Mucosa of descending colon (tissue), 3 donors: ENCODE measurements at regions not wholly inside any gene's neighbourhood (a gene's known extent, or its start where the extent isn't known, plus 50 kb on each side); places are given as distances from the start of the nearest gene placed in this dataset.
A peak's percentile ranks its signal among the peaks of the same experiment; 100 is the strongest.

Experiments
- ATAC-seq: fragments of 200-7000 bp; cut with Tn5 transposase; one replicate; pipeline ENCODE4 v1.9.1; 2020; ENCODE audit warnings: mild to moderate bottlenecking, moderate library complexity
- DNase-seq, 3 donors: peaks; one replicate each; pipeline ENCODE4 v3.0.0-alpha.2; 2020
- H3K36me3 ChIP-seq: fragments of 200-600 bp; one replicate; pipeline ENCODE4 v1.8.0; 2021; ENCODE audit warnings: low read depth, mild to moderate bottlenecking
- H3K4me1 ChIP-seq: fragments of 200-600 bp; one replicate; pipeline ENCODE4 v1.8.0; 2021; ENCODE audit warnings: low read depth, mild to moderate bottlenecking
- H3K4me3 ChIP-seq: fragments of 200-600 bp; one replicate; pipeline ENCODE4 v1.8.0; 2021; ENCODE audit warnings: mild to moderate bottlenecking
- H3K9me3 ChIP-seq: fragments of 200-600 bp; one replicate; pipeline ENCODE4 v1.8.0; 2021; ENCODE audit warnings: mild to moderate bottlenecking
- intact Hi-C, 2 donors: fragments of 100-400 bp; cut with DNase I in 1 of 2; cut with micrococcal nuclease in 1 of 2; formaldehyde crosslinking; loops; one replicate each; pipeline versions ENCODE4 v1.11.0 to v1.11.1; 2022; cut with DNase I, micrococcal nuclease
- TF ChIP-seq, protein P1 (sequence below): fragments of 200-600 bp; IDR thresholded peaks from one replicate; pipeline ENCODE4 v1.8.0; 2022; ENCODE audit warnings: antibody characterized with exemption, mild to moderate bottlenecking
- donor health status: DM: no; HTN: no; CAD: no; lungs with moderate emphysema.
- donor health status: DM: no; HTN: no; CAD: no.
- donor health status: DM: no; HTN: yes; CAD: no.

GRCh38 chr9:107594908-107595530 lies 105.5 kb upstream of the KLF4 start:
- H3K4me3 ChIP-seq = no peak overlapping the region
- no peaks in the 10 kb centered on the region for H3K9me3 ChIP-seq
- TF ChIP-seq, protein P1, sequence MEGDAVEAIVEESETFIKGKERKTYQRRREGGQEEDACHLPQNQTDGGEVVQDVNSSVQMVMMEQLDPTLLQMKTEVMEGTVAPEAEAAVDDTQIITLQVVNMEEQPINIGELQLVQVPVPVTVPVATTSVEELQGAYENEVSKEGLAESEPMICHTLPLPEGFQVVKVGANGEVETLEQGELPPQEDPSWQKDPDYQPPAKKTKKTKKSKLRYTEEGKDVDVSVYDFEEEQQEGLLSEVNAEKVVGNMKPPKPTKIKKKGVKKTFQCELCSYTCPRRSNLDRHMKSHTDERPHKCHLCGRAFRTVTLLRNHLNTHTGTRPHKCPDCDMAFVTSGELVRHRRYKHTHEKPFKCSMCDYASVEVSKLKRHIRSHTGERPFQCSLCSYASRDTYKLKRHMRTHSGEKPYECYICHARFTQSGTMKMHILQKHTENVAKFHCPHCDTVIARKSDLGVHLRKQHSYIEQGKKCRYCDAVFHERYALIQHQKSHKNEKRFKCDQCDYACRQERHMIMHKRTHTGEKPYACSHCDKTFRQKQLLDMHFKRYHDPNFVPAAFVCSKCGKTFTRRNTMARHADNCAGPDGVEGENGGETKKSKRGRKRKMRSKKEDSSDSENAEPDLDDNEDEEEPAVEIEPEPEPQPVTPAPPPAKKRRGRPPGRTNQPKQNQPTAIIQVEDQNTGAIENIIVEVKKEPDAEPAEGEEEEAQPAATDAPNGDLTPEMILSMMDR = no peak
- no peaks in the 10 kb centered on the region for H3K36me3 ChIP-seq
- ATAC-seq (no peak), DNase-seq (no peak)
- peaks cover 33% of the 10 kb centered on the region for H3K4me1 ChIP-seq
- intact Hi-C loops = loop anchor here in 1 of 2 donors (10.0 kb wide), 1 partner anchor 110 kb away; the partner anchor contains the start of gene KLF4

- TF ChIP-seq, protein P1 = no peak
- Histone ChIP-seq H3K4me1 (peaks cover 25% of the 10 kb centered on the region), H3K9me3 (no peaks in the 10 kb centered on the region), H3K4me3 (no peak overlapping the region), H3K36me3 (no peaks in the 10 kb centered on the region)
- DNase-seq (no peak), ATAC-seq (peak; percentile 61)
- intact Hi-C loops = loop anchor here in 1 of 2 donors (10.0 kb wide), 1 partner anchor 109 kb away; the partner anchor contains the start of gene KLF4
Measured at GRCh38 chr9:107593224-107593870, 103.8 kb upstream of the KLF4 start.

- intact Hi-C loops = loop anchor here in 1 of 2 donors (10.0 kb wide), 1 partner anchor 108 kb away; the partner anchor contains the start of gene KLF4
- no peaks in the 10 kb centered on the region for H3K9me3 ChIP-seq
- H3K36me3 ChIP-seq = no peaks in the 10 kb centered on the region
- no peak overlapping the region for H3K4me3 ChIP-seq
- TF ChIP-seq, protein P1 = no peak
- no peak for ATAC-seq
- peaks cover 22% of the 10 kb centered on the region for H3K4me1 ChIP-seq
- no peak for DNase-seq
Measured at GRCh38 chr9:107592424-107592823, 102.9 kb upstream of the KLF4 start.

- TF ChIP-seq, protein P1 = no peak
- ATAC-seq = no peak
- no peaks in the 10 kb centered on the region for H3K9me3 ChIP-seq
- H3K4me3 ChIP-seq = no peak overlapping the region
- peaks cover 17% of the 10 kb centered on the region for H3K4me1 ChIP-seq
- H3K36me3 ChIP-seq = no peaks in the 10 kb centered on the region
- intact Hi-C loops = loop anchor here in 1 of 2 donors (10.0 kb wide), 1 partner anchor 107 kb away; the partner anchor contains the start of gene KLF4
- no peak for DNase-seq
Measured at GRCh38 chr9:107591781-107592180, 102.2 kb upstream of the KLF4 start.

- intact Hi-C loops = no loop called here
- Histone ChIP-seq H3K4me3 (no peak overlapping the region), H3K9me3 (no peaks in the 10 kb centered on the region), H3K36me3 (no peaks in the 10 kb centered on the region), H3K4me1 (peaks cover 16% of the 10 kb centered on the region)
- DNase-seq = peak in 1 of 3 donors; percentile 61
- ATAC-seq = peak; percentile 26
- TF ChIP-seq, protein P1 = no peak
Measured at GRCh38 chr9:107588393-107588792, 98.8 kb upstream of the KLF4 start.
